GM19452 (cell line): ENCODE measurements at regions not wholly inside any gene's neighbourhood (a gene's known extent, or its start where the extent isn't known, plus 50 kb on each side); places are given as distances from the start of the nearest gene placed in this dataset.

Experiments used
- ATAC-seq: cut with Tn5 transposase; IDR thresholded peaks from one replicate; pipeline ENCODE4 v1.9.1; 2021; ENCODE audit not compliant: unreplicated experiment

- no peak for ATAC-seq
Measured at GRCh38 chr11:11177156-11177808, 175.8 kb downstream of the CSNK2A3 start.

DNA sequence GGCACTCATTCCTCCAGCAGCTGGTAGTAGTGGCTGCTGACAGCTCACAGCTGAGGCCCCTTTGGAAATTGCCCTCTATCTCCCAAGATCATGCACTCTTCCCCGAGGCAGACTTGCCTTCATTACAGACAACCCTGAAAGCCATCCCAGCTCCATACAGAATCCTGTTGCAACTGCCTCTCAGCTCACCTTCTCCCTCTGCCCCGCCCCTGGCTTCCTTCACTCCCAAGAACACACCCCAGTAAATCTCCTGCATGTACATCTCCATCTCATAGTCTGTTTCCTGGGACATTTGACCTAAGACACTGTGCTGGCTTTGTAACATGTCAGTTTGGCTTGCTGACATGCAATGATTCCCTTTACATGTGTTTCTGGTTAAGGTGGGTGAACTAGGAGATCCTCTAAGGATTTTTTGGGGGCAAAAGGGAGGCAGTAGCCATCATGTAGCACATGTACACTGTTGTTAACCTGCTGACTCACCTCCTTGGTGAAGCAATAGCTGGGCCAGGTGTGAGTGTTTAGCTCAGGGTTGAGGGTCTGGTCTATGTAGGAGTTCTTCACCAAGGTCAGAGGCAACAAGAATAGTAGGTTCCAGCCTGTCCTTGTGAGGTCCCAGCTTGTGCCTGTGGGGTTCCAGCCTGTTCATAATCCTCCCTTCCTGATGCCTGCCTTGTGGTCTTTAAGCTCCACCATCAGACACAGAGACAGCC lies 179.6 kb downstream of the CSNK2A3 start:
- no peak for ATAC-seq

GRCh38 chr11:11171854-11172253 lies 181.2 kb downstream of the CSNK2A3 start:
- ATAC-seq = peak; percentile 97

DNA sequence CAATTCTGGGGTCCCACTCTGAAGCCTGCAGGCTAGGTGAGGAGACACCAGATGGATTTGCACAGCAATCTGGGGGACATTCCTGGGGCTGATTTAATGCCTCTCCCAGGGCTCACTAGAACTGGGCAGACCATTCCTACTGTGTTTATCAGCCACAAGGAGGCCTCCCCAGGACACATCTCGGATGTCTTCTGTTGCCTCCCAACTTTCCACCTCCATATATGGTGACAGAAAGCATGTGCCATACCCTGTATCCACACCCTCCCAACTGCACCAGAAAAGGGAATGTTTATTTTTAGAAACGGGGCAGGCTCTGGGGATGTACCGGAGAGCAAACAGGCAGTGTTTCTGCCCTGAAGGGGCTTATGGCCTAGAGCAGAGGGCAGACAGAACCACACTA lies 181.8 kb downstream of the CSNK2A3 start:
- ATAC-seq = no peak

DNA sequence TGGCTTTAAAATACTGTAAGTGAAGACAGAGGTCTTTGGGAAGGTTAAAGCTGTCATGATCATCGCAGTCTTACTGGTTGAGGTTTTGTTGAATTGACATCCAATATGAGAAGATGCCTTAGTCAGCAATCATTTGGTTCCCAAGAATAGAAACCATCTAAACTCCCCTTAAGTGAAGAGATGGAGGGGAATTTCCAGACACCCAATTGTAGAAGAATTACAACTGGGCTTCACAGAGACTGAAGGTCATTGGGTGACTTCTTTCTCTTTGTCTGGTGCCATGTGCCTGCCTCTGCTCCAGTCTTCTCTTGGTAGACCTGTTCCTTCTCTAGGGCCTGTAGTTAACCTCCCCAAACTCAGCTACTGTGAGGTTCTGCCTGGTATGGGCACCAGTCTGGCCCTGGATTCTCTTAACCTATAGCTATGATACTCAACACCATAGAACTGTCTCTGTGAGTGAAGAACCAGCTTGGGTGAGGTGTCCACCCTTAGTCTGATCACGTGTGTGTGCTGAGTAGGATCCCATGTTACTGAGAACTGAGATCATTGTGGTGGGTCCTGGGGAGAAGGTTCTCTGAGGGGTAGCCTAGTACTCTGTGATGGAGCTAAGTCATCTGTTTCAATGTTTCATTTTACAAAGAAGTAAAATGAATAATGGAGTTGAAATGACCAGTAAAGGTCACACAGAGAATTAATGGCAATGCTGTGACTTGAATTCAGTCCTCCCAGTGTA lies 182.5 kb downstream of the CSNK2A3 start:
- ATAC-seq = no peak

- no peak for ATAC-seq
Measured at GRCh38 chr11:11169715-11170351, 183.2 kb downstream of the CSNK2A3 start.

DNA sequence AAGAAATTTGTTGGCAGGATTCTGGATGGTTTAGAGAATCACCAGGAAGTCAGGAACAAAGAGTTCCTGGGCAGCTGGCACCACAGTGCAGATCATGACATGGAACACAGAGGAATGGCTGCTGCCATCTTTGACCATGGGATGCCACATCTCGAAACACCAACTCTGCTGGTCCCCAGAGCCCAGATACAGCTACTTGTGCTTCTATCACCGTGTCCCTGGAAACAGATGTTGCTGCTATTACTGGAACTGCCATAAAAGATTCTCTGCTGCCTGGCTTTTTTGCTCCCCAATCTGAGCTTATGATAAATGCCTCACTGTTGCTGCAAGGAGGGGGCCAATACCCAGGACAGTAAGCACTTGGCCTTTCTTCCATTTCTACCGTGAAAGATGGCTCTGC lies 185.2 kb downstream of the CSNK2A3 start:
- ATAC-seq = no peak

DNA sequence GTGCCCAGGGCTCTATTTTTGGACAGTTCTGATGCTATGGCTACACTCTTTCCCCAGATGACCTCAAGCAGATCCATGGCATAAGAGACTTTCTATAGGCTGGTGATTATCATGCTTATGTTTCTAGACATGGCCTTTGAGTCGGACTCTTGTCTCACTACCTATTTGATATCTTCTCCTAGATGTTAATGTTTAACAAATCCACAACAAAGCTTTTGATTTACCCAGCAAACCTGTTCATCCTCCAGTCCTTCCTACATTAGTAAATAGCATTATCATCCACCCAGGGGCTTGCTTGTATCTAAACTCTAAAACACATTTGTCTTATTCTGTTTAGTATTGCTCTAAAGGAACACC lies 188.7 kb downstream of the CSNK2A3 start:
- no peak for ATAC-seq

DNA sequence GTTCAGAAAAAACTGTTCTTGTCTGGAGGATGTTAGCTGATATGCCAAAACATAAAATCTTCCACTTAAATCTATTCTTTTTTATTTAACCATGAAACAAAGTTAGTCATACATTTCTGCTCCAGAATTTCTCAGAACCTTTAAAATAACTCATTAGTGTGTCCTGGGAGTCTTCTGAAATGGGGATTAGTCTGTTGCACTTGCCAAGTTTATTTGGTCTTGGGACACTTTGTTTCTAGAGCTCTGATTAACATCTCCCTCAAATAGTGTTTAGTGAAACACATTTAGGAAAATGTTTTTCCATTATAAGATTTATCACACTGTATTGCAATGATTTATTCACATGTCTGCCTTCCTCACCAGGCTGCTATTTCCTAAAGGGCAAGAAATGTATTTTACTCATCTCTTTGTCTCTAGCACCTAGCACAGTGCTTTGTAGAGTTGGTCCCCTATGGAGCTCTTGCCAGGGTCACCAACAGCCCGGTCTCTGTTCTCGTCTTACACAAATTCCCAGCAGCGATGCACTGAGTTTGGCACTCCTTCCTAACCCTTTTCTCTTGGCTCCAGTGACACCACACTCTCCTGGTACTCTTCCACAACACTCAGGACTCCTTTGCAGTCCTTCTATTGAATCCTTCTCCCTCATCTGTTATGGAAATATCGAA lies 189.2 kb downstream of the CSNK2A3 start:
- ATAC-seq = no peak

DNA sequence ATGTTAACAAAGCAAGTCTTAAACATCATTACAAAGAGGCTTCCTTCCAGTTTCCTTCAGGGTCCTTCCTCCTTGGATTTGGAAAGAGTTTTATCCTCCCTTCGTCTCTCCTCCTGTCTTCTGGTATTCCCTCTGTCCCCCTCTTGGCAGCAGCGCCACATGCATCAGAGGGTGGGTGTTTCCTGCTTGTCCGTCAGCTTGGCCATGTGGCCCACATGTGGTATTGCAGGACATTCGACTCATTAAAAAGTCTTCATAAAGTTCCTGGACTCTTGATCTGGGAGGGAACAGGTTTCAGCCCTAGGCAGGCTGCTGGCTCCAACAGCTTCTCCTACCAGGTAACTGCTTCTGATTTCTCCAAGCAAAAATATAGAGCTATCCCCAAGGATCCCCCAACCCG lies 189.8 kb downstream of the CSNK2A3 start:
- no peak for ATAC-seq

- no peak for ATAC-seq
Measured at GRCh38 chr11:11157185-11157584, 195.9 kb downstream of the CSNK2A3 start.

DNA sequence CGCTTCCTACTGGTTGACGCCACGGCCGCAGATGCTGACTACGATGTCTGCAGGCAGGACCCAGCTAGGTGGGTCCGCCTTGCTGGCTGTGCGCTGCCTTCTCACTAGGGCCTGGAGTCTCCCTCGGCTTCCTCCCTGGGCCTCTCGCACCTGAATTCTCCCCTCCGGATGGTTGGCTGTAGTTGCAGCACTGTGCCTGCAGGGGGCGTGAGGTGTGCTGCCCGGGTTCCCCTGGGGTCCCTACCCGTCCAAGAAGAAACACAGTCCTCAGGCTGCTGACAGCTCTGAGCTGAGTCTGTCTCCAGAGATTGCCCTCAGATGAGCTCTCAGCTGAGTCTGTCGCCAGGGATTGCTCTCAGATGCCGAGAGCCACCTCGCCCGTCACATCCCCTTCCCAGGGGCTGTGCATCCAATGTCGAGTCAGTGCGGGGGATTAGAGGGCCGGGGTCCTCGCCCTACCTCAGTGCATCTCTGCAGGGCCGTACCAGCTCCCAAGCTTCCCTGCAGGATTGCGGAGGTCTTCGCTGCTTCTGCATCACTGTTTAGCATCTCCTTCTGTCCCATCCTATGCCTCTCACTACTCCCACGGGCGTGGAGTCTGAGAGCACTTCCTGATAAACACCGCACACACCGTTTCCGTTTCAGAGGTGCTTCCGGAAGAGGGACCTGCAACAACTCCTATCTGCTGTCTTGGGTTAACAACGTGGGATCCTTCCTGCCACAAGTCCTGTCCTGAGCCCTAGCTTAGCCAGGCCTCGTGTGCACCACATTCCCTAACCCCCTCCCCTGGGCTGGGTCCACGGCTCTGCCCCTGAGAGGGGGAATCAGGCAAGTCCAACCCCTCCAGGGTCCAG lies 196.9 kb downstream of the CSNK2A3 start:
- ATAC-seq = no peak

DNA sequence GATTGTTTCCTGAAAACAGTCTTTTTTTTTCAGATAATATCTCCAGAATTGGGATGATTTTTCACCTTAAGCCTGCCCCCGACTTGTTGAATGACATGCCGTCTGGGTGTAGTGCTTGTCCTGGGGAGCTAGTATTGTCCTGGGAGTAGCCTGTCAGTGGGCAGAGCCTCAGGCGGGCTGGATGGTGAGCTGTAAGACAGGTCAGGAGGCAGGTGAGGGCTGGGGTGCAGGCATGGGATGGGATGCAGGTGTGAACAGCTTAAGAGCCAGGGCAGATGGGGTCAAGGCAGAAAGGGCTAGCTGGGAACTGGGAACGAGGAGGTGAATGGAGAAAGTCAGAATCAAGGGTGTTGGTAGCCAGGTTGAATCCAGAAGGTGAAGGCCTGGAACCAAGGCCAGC lies 200.2 kb downstream of the CSNK2A3 start:
- ATAC-seq = no peak

DNA sequence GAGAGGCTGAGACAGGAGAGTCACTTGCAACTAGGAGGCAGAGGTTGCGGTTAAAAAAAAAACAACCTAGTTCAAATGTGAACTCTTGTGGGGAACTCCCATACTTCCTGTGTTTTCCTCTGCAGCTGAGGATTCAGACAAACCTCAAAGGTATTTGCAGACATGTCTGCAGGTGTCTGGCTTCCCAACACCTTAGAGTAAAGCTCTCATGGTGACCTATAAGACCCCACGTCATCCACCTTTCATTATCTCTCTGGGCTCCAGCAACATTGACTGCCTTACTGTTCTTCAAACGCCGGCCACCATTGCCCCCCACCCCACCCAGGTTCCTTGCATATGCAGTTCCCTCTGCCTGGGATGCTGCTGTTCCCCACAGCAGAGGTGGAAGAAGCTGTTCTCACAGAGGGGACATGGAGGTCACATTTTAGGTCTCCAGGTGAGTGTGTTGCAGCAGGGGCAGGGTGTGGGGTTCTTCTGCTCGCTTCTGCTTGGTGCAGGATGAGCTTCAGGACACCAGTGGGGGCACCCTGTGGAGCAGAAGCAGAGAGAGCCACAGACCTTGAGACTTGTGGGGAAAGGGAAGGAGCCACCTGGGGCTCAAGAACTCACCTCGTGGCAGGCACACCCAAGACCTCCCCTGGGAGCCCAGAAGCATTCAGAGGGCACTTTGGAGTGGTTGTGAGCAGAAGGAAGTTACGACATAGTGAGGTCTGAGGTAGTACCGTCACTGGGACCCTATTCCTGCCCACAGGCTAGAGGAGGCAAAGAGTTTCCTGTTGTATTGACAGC lies 203.2 kb downstream of the CSNK2A3 start:
- ATAC-seq = no peak

- ATAC-seq = no peak
Measured at GRCh38 chr11:11148596-11148995, 204.5 kb downstream of the CSNK2A3 start.

DNA sequence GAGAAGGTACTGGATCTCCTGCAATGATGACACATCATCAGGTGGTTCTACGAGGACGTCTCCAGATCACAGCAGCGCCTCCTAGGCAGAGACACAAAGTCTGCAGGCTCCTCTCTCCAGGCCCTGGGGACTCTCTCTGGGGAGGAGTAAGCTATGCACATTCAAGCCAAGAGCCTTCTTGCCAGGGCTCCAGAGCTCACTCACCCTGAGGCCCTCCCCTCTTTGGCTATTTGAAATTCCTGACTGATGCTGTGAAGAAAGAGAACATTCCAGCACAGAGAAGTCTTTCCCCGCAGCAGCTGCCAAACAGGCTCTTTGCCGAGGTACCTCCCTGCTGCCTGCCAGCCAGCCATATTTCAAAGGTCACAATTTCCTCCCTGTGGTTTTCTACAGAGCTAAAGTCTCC lies 204.9 kb downstream of the CSNK2A3 start:
- ATAC-seq = no peak

GRCh38 chr11:11146830-11147229 lies 206.2 kb downstream of the CSNK2A3 start:
- no peak for ATAC-seq

DNA sequence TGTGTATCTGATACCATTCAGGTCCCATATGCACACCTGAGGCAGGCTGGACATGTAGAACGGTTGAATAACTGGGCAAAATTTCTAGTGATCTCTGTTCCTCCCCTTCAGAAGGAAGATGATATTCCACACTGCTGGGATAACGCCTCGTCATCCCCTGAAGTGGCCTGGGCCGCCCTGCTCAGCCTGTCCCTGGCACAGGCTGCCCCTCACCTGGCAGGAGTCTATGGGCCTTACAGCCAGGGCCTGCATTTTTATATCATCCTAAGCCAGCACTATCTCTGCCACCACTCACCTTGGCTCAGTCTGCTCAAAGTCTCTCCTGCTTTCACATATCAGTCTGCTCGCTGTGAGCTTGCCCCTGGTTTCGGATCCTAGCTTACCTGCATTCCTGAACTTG lies 209.2 kb downstream of the CSNK2A3 start:
- no peak for ATAC-seq

DNA sequence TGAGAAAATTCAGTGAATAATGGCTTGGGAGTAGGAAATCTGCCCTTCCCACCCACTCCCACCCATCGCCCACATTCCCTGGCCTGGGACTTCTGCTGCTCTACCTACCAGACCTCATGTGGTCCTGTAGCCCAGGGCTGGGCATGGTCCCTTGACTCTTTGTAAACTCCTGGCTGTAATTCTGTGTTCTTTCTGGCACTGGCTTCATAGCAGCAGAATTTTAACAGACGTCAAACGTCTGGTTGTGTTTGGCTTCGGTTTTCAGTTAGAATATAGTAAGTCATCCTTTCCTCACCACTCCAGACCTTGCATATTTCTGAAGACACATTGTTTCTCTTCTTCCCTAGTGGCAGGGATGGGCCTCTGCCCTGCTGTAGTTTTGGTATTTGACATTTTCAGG lies 210.6 kb downstream of the CSNK2A3 start:
- ATAC-seq = no peak

DNA sequence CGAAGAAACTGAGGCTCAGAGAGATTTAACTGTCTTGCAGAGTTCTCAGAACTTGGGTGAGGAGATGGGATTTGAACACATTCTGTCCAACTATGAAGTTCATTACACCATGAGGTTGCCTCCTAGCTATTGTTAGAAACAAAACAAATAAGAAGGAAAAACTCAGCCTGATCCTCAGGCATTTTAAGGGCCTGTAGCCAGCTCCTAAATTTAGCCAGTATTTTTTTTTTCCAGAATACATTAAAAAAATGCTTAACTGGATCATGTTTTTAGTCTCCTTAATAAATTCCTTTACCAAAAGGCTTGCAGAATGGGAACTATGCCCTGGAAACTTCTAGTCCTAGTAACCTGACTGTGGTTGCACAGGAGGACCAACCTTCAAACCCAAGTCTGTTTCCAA lies 212.0 kb downstream of the CSNK2A3 start:
- no peak for ATAC-seq
